Bronchial epithelial cell (primary cell): ENCODE measurements at regions not wholly inside any gene's neighbourhood (a gene's known extent, or its start where the extent isn't known, plus 50 kb on each side); places are given as distances from the start of the nearest gene placed in this dataset.

Experiments used
- DNase-seq: peaks from one replicate; pipeline ENCODE4 v3.0.0-alpha.2; 2010; ENCODE audit warnings: low read depth
- FAIRE-seq: peaks from 2 replicates; lab custom pipeline; 2011; peaks lifted over from hg19 to GRCh38; lab: Jason Lieb, UNC
- H3K27me3 ChIP-seq: 2 replicates; pipeline ENCODE4 v1.5.1; 2011; ENCODE audit warnings: low read length; ENCODE audit not compliant: control insufficient read depth, insufficient read depth
- H3K36me3 ChIP-seq: 2 replicates; pipeline ENCODE4 v1.5.1; 2011; ENCODE audit warnings: low read length; ENCODE audit not compliant: control insufficient read depth, insufficient read depth
- H3K4me3 ChIP-seq: 2 replicates; pipeline ENCODE4 v1.5.1; 2011; ENCODE audit warnings: mild to moderate bottlenecking, low read depth, low read length, control low read depth
- CTCF ChIP-seq: IDR thresholded peaks from 2 replicates; pipeline ENCODE4 v1.5.1; 2011; ENCODE audit warnings: mild to moderate bottlenecking, moderate library complexity, low read length, control low read depth, inconsistent platforms; ENCODE audit not compliant: insufficient read depth, severe bottlenecking

DNA sequence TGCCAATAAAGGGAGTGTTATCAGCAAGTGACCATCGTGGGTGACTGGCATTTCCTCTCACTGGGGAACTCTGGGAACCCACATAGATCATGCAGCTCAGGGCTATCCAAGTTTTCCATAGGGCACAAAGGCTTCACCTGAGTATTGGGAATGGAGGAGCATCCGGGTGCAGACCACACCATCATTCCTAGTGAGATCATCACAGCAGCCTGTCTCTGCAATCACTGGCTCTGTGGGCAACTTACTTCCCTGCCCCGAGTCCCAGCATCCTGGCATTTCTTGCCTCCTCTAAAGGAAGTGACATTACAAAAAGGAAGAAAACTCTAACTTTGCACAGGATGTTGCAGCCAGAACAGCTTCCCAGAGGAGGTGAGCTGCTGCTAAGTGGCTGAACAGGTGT is 80.6 kb upstream of the SHB start:
- Histone ChIP-seq H3K36me3 (no peaks in the 10 kb centered on the region), H3K4me3 (no peak overlapping the region), H3K27me3 (no peaks in the 10 kb centered on the region)
- DNase-seq (no peak), FAIRE-seq (no peak)
- no peak for TF ChIP-seq CTCF

DNA sequence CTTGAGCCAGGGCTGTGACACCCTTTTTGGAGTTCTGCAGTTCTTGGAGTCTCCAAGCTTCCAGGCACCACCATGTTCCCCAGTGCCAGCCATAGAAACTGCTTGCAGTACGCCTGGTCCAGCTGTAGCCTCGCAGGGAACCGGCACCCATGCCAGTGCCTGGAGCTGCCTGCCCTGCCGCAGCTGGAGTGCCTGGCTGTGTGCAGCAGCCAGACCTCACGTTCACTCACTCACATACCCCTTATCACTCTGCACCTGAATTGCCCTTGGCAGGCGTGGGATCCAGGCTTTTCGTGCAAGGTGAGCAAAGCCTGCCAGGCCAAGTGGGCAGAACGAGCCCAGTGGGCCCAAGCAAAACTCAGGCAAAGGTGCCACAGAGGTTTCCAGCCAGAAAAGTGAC is 77.8 kb upstream of the SHB start:
- H3K36me3 ChIP-seq, result no peaks in the 10 kb centered on the region
- peaks cover 2% of the 10 kb centered on the region for H3K27me3 ChIP-seq
- TF ChIP-seq CTCF, result no peak
- no peak overlapping the region for H3K4me3 ChIP-seq
- no peak for DNase-seq
- no peak for FAIRE-seq

DNA sequence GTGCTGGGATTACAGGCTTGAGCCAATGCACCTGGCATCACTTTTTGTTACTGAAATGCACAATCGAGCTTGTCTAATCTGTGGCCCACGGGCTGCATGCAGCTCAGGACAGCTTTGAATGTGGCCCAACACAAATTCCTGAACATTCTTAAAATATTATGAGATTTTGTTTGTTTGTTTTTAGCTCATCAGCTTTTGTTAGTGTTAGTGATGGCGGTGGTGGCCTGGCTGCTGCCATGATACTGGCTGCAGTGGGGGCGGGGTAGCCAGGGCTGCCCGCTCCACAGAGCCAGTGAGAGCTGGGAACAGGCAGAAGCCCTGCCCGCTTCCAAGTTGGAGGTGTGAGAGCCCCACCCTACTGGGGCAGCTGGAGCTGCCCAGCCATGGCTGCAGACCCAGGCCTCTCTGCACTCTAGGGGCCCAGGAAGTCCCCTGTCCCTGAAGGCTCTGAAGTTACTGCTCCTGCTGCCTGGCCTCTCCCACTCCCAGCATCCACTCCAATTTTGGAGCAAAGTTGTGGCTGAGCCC is 76.6 kb upstream of the SHB start:
- Histone ChIP-seq H3K4me3 (no peak overlapping the region), H3K27me3 (peaks cover 2% of the 10 kb centered on the region), H3K36me3 (no peaks in the 10 kb centered on the region)
- TF ChIP-seq CTCF, result no peak
- DNase-seq (no peak), FAIRE-seq (no peak)

- no peaks in the 10 kb centered on the region for H3K36me3 ChIP-seq
- no peak overlapping the region for H3K4me3 ChIP-seq
- FAIRE-seq (no peak), DNase-seq (peak; percentile 47)
- H3K27me3 ChIP-seq, result peaks cover 8% of the 10 kb centered on the region
- no peak for TF ChIP-seq CTCF
These were observed 75.4 kb upstream of the SHB start for GRCh38 chr9:38144421-38144820.

DNA sequence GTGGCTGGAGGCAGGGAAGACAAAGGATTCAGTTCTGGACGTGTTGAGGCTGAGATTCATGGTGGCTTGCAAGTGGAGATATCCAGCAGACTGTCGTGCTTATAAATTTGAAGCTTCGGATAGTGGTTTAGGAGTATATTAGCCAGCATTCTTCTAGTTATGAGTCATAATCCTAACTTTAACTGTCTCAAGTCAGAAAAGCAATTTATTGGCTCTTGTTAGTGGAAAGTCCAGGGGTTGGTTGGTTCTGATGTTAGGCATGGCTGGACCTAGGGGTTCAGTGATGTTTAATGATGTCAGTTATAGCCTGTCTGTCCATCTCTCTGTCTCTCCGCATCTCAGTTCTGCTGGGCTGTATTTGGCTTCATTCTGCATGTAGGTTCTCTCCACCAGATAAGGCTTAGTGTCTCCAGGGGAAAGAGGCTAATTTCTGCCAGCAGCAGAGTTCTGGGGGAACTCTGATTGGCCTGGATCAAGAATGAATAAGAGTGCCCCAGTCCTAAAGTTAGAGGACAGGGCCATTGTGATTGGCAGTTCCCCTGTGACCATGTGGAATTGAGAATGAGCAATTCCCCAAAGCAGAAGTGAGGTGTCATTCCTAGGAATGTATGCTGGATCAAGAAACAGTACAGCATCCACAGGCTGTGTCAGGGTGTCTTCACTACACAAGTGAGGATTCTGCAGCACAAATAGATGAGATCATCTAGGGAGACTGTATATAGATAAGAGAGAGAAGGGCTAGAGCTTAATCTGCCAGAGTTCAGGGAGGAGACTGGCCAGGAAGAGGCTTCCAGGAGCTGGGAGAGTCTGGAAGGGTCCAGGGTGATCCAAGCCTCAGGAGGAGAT is 72.9 kb upstream of the SHB start:
- DNase-seq (peak; percentile 56), FAIRE-seq (no peak)
- H3K27me3 ChIP-seq, result peaks cover 11% of the 10 kb centered on the region
- H3K36me3 ChIP-seq, result no peaks in the 10 kb centered on the region
- H3K4me3 ChIP-seq, result no peak overlapping the region
- no peak for TF ChIP-seq CTCF
